Fibroblast of mammary gland (primary cell): ENCODE measurements at regions not wholly inside any gene's neighbourhood (a gene's known extent, or its start where the extent isn't known, plus 50 kb on each side); places are given as distances from the start of the nearest gene placed in this dataset.

ENCODE experiments used
- DNase-seq: peaks from one replicate; pipeline ENCODE4 v3.0.0-alpha.2; 2010; ENCODE audit warnings: low read depth
- H3K4me3 ChIP-seq: 2 replicates; pipeline ENCODE4 v1.5.1; 2011; ENCODE audit warnings: low read depth, mild to moderate bottlenecking, low read length, moderate library complexity; ENCODE audit not compliant: control insufficient read depth
- TF ChIP-seq, protein P1 (sequence below): conservative IDR thresholded peaks from 2 replicates; pipeline ENCODE4 v1.5.1; 2011; ENCODE audit warnings: low read depth, low read length, inconsistent platforms; ENCODE audit not compliant: control insufficient read depth, insufficient read depth

DNA sequence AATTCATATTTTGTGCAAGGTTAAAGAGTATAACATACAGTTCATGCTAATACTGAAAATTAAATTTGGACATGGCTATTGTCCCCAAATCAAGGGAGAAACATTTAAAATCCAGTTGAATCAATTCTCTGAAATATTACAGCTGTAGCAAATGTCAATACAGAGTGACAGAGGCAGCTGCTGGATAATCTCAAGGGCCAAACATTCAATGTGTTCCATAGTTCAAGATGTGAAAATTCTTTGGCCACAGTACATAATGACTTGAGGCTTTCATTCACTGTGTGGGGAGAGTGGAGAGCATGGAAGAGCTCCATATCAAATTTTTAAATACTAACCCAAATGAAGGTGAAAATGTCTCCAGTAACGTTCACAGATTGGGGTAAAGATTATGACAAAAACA lies 1192.8 kb upstream of the CADM2 start:
- no peak overlapping the region for H3K4me3 ChIP-seq
- no peak for DNase-seq
- TF ChIP-seq, protein P1, sequence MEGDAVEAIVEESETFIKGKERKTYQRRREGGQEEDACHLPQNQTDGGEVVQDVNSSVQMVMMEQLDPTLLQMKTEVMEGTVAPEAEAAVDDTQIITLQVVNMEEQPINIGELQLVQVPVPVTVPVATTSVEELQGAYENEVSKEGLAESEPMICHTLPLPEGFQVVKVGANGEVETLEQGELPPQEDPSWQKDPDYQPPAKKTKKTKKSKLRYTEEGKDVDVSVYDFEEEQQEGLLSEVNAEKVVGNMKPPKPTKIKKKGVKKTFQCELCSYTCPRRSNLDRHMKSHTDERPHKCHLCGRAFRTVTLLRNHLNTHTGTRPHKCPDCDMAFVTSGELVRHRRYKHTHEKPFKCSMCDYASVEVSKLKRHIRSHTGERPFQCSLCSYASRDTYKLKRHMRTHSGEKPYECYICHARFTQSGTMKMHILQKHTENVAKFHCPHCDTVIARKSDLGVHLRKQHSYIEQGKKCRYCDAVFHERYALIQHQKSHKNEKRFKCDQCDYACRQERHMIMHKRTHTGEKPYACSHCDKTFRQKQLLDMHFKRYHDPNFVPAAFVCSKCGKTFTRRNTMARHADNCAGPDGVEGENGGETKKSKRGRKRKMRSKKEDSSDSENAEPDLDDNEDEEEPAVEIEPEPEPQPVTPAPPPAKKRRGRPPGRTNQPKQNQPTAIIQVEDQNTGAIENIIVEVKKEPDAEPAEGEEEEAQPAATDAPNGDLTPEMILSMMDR = no peak

DNA sequence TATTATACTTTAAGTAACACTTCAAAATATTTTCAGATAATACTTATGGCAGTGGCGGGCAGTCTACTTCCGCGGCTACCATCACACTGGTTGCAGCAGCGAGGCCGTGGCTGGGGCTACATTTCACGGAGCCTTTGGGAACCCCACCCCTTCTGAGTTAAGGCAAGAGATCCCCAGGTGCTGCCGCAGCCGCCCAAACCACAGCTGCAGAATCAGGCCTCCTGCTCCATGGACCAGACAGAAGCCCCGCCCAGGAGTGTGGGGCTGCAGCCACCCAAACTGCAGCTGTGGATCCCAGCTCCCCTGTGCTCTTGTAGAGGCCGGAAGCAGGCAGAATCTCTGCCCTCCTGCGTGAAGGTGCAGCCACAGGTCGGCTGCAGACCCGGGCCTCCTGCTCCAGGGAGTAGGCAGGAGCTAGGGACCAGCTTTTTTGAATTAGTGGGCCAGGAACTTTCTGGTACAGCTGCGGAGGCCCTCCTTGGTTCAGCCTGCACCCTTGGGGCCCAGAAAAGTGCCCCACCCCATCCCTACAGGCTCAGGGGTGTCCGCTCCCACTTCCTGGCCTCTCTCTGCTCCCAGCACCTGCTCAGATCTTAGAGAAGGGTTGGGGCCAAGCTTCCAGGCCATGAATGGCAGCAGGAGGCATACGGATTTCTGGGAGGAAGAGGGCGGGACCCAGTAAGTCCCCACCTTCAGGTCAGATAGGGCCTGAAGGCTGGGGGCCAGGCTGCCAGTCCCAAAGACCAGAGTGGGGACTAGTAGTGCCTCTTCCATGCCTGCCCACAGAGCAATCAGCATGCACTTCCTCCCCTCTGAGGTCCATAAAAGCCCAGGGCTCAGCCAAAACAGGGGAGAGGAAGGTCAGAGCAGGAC lies 1188.8 kb upstream of the CADM2 start:
- TF ChIP-seq, protein P1 = no peak
- no peak for DNase-seq
- no peak overlapping the region for H3K4me3 ChIP-seq

DNA sequence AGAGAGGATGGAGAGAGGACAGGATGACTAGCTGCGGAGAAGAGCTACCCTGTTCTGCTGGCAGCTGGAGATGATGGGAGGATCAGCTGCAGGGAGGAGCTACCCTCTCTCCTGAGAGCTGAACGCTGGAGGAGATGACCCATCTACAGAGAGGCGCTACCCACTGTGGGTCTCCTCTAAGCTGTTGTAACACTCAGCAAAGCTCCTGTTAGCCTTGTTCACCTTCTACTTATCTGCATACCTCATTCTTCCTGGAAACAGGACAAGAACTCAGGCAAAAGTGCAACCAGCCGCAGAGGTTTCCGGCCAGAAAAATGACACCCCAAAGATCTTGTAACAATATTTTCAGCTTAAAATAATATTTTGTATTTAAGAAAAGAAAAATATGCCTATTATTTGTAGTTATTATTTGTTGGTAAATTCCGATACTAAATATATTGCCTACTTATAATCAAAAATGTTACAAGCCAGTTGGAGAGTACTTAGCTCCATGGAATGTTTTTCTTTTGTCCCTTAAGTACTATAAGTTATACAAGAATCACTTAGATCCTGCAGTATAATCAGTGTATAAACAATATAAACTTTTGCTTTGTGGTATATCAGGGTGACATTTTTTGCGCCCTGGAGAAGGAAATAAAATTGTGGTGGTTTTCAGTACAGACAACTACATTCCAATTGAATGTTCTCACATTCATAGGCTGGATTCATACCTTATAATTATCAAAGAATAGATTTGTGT lies 1188.0 kb upstream of the CADM2 start:
- no peak overlapping the region for H3K4me3 ChIP-seq
- DNase-seq = no peak
- TF ChIP-seq, protein P1 = no peak

DNA sequence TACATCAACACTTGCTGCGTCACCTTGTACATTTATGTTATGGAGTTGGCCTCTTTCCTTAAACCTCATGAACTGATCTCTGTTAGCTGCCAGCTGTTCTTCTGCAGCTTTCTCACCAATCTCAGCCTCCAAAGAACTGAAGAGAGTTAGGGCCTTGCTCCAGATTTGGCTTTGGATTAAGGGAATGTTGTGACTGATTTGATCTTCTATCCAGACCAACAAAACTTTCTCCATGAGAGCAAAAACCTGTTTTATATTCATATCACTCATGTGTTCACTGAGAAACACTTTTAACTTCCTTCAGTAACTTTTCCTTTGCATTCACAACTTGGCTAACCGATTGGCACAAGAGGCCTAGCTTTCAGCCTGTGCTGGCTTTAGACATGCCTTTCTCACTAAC lies 1156.0 kb upstream of the CADM2 start:
- DNase-seq = no peak
- no peak overlapping the region for H3K4me3 ChIP-seq
- TF ChIP-seq, protein P1 = no peak

DNA sequence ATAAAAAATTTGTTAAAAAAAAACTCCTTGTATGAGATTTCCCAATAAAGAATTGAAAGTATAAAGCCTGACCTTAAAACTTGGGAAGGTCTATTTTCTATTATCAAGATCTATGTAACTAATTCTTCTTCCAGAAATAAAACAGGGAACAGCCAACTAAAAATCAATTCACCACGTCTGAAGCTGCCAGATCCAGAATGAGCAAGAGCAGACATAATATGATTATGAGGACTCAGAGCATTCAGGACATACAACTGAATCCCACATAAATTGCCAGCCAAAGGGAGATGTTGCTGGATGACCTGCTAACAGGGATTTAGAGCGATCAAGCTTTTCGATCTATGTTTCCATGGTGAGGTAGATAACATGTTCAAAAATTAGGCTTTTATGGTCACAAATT lies 1151.3 kb upstream of the CADM2 start:
- DNase-seq = no peak
- TF ChIP-seq, protein P1 = no peak
- no peak overlapping the region for H3K4me3 ChIP-seq

DNA sequence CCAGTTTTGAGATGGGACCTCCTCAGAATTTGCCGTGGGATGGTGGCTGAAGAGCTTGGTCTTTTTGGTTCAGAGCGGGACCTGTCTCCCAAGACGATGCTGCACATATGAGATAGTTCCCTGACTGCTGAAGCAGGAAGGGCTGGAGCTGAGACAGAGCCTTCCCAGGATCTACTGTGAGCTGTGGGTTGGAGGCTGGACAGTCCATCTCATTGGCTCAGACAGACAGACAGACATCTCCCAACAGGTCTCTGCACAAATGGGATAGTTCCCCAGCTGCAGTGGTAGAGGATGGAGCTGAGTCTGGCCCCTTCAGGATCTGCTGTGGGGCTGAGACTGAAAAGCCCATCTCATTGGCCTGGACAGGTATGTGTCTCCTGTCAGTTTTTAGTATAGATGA lies 1145.6 kb upstream of the CADM2 start:
- no peak for DNase-seq
- TF ChIP-seq, protein P1 = no peak
- no peak overlapping the region for H3K4me3 ChIP-seq
